Uterus (tissue), 3 donors: ENCODE measurements at regions not wholly inside any gene's neighbourhood (a gene's known extent, or its start where the extent isn't known, plus 50 kb on each side); places are given as distances from the start of the nearest gene placed in this dataset.

Source experiments
- DNase-seq, 2 donors: peaks; one replicate each; pipeline ENCODE4 v3.0.0-alpha.2; 2019 to 2020
- H3K27ac ChIP-seq, 2 donors: fragments of 200-600 bp; sonication (generic); 1 replicate in 1 of 2; 2 replicates in 1 of 2; pipeline ENCODE4 v1.5.1; 2016 to 2018
- H3K27me3 ChIP-seq, 2 donors: fragments of 200-600 bp; sonication (generic); one replicate each; pipeline ENCODE4 v1.5.1; 2018 to 2019; ENCODE audit warnings: control low read depth in 1 of 2
- H3K36me3 ChIP-seq, 2 donors: fragments of 200-600 bp; sonication (generic); one replicate each; pipeline ENCODE4 v1.5.1; 2019; ENCODE audit warnings: control low read depth in 1 of 2
- H3K4me1 ChIP-seq, 2 donors: fragments of 200-600 bp; sonication (generic); one replicate each; pipeline ENCODE4 v1.5.1; 2018 to 2019; ENCODE audit warnings: control low read depth in 1 of 2
- H3K4me3 ChIP-seq, 2 donors: fragments of 200-600 bp; sonication (generic); 1 replicate in 1 of 2; 2 replicates in 1 of 2; pipeline ENCODE4 v1.5.1; 2018 to 2019; ENCODE audit warnings: mild to moderate bottlenecking in 1 of 2
- H3K9me3 ChIP-seq, 2 donors: fragments of 200-600 bp; sonication (generic); one replicate each; pipeline ENCODE4 v1.5.1; 2019; ENCODE audit warnings: control low read depth in 1 of 2
- POLR2A ChIP-seq, 2 donors: fragments of 450-650 bp; IDR thresholded peaks; one replicate each; pipeline ENCODE4 v1.6.1; 2016; ENCODE audit warnings: antibody characterized with exemption in 2 of 2, mild to moderate bottlenecking in 1 of 2, moderate library complexity in 1 of 2
- intact Hi-C: fragments of 100-400 bp; cut with DNase I; formaldehyde crosslinking; loops from one replicate; pipeline ENCODE4 v1.15.1; 2023; ENCODE audit warnings: low total_unique reads
- TF ChIP-seq, protein P1 (sequence below), 4 experiments: fragments of 200-600 bp in 2 of 4; fragments of 450-650 bp in 2 of 4; sonication (generic) in 2 of 4; IDR thresholded peaks; one replicate each; pipeline ENCODE4 v1.5.1; 2016 to 2019; ENCODE audit warnings: antibody characterized with exemption in 4 of 4, mild to moderate bottlenecking in 2 of 4, moderate library complexity in 1 of 4
- donor health status: DM: yes; HTN: yes; CAD: no.

DNA sequence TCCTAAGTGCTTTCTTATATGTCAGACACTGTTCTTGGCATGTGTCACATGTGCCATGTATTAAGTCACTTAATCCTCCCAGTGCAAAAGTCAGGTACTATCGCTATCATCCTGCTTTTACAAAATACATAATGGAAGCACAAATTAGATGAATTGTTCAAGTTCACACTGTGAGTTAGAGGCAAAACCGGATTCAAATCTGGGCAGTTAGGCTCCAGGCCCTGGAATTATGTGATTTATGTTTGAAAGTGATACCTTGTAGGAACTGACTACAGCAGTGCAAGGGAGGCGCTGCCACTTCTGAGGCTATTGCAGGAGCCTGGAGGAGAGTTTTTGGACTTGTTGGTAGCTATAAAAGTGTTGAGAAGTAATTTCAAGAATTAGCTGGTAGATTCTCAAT is 358.3 kb downstream of the HLX start:
- H3K27me3 ChIP-seq, result no peaks in the 10 kb centered on the region
- intact Hi-C loops, result no loop called here
- no peaks in the 10 kb centered on the region for H3K4me1 ChIP-seq
- no peaks in the 10 kb centered on the region for H3K36me3 ChIP-seq
- H3K27ac ChIP-seq, result no peak overlapping the region
- DNase-seq, result no peak
- no peak for TF ChIP-seq POLR2A (IDR thresholded peaks at IDR 0.05)
- TF ChIP-seq, protein P1, sequence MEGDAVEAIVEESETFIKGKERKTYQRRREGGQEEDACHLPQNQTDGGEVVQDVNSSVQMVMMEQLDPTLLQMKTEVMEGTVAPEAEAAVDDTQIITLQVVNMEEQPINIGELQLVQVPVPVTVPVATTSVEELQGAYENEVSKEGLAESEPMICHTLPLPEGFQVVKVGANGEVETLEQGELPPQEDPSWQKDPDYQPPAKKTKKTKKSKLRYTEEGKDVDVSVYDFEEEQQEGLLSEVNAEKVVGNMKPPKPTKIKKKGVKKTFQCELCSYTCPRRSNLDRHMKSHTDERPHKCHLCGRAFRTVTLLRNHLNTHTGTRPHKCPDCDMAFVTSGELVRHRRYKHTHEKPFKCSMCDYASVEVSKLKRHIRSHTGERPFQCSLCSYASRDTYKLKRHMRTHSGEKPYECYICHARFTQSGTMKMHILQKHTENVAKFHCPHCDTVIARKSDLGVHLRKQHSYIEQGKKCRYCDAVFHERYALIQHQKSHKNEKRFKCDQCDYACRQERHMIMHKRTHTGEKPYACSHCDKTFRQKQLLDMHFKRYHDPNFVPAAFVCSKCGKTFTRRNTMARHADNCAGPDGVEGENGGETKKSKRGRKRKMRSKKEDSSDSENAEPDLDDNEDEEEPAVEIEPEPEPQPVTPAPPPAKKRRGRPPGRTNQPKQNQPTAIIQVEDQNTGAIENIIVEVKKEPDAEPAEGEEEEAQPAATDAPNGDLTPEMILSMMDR (IDR thresholded peaks at IDR 0.05), result no peak
- H3K4me3 ChIP-seq, result no peak overlapping the region
- no peaks in the 10 kb centered on the region for H3K9me3 ChIP-seq

DNA sequence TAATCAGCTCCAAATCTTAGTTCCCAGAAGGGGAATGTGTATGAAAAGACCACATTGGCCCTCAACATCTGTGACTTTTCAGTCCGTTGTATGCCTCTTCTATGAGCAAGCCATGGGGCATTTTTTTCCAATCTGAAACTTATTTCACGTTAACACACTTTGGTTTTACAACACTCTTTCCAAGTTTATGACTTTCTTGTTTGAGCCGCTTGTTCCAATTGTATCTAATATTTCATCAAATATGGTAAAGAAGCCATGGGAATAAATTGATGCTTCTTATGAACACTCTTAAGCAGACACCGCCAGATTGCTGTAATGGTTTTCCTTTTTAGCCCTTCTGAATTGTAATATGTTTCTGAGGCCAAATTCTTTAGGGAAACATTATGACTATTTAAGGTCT is 359.9 kb downstream of the HLX start:
- TF ChIP-seq POLR2A (IDR thresholded peaks at IDR 0.05), result no peak
- TF ChIP-seq, protein P1 (IDR thresholded peaks at IDR 0.05), result no peak
- no peak for DNase-seq
- intact Hi-C loops, result no loop called here

DNA sequence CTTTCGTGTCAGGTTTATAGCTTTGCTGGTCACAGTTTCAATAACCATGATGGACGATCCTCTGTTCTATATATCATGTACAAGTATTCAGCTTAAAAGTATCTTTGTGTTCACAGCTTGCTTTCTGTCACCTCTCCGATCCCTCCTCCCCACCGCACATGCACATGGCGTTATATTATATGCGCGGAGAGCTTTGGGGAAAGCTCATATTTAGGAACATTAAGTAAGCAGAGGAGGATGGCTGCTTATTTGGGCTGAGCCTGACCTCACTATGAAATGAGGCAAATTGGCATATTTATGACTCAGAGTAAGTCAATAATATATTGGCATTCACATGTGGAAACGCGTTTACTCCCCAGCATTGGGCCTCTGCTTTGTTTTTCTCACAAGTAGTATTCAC is 360.5 kb downstream of the HLX start:
- intact Hi-C loops, result no loop called here
- no peak for DNase-seq
- Histone ChIP-seq H3K4me1 (no peaks in the 10 kb centered on the region), H3K27ac (no peak overlapping the region), H3K4me3 (no peak overlapping the region), H3K9me3 (no peaks in the 10 kb centered on the region), H3K36me3 (no peaks in the 10 kb centered on the region), H3K27me3 (no peaks in the 10 kb centered on the region)
- TF ChIP-seq, protein P1 (IDR thresholded peaks at IDR 0.05), result no peak
- no peak for TF ChIP-seq POLR2A (IDR thresholded peaks at IDR 0.05)

More for the DNA sequence above, 359.9 kb downstream of the HLX start:
- Histone ChIP-seq H3K4me3 (no peak overlapping the region), H3K4me1 (no peaks in the 10 kb centered on the region), H3K9me3 (no peaks in the 10 kb centered on the region), H3K36me3 (no peaks in the 10 kb centered on the region), H3K27me3 (no peaks in the 10 kb centered on the region), H3K27ac (no peak overlapping the region)

DNA sequence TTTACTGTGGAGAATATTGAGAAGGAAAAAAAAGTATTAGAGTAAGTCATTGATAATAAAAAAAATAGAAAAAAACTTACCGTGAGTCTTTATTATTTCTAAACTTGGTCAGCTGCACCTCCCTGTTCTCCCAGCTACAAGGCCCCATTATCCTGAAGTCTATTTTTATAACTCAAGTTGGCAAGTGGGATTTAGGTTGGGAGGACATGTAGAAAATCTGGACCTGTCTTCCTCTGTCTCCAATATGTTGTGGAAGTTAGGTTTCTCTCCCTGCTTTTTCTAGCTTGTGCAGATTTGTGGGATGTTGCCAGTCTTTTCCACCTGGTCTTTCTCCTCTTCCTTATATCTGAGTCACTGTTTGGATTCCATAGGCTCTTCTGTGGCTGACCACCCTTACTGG is 361.4 kb downstream of the HLX start:
- DNase-seq, result no peak
- intact Hi-C loops, result no loop called here
- H3K27ac ChIP-seq, result no peak overlapping the region
- H3K4me3 ChIP-seq, result no peak overlapping the region
- no peaks in the 10 kb centered on the region for H3K36me3 ChIP-seq
- no peaks in the 10 kb centered on the region for H3K9me3 ChIP-seq
- H3K27me3 ChIP-seq, result no peaks in the 10 kb centered on the region
- TF ChIP-seq POLR2A (IDR thresholded peaks at IDR 0.05), result no peak
- TF ChIP-seq, protein P1 (IDR thresholded peaks at IDR 0.05), result no peak
- no peaks in the 10 kb centered on the region for H3K4me1 ChIP-seq

DNA sequence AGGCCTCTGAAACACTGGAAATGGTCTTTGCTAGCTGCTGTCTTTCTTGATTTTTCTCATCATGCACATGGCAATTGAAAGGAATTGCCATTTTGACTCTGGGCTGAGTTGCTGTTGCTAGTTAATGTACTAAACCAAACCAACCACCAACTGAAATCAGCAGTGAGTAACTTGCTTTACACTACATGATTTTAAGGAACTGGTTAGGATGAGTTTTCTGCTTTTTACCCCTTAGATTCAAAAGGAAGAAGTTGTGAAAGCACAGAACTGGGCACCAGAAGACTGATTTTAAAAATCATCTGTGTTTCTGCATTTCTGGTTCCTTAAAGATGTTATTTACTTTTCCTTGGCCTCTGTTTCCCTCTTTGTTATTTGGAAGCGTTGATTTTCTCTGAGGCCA is 361.9 kb downstream of the HLX start:
- H3K9me3 ChIP-seq, result no peaks in the 10 kb centered on the region
- no peaks in the 10 kb centered on the region for H3K36me3 ChIP-seq
- H3K4me1 ChIP-seq, result no peaks in the 10 kb centered on the region
- intact Hi-C loops, result no loop called here
- no peak for DNase-seq
- H3K27me3 ChIP-seq, result no peaks in the 10 kb centered on the region
- TF ChIP-seq, protein P1 (IDR thresholded peaks at IDR 0.05), result no peak
- no peak for TF ChIP-seq POLR2A (IDR thresholded peaks at IDR 0.05)
- no peak overlapping the region for H3K4me3 ChIP-seq
- no peak overlapping the region for H3K27ac ChIP-seq
